ENCODE measurements at regions not wholly inside any gene's neighbourhood (a gene's known extent, or its start where the extent isn't known, plus 50 kb on each side); places are given as distances from the start of the nearest gene placed in this dataset.

DNA sequence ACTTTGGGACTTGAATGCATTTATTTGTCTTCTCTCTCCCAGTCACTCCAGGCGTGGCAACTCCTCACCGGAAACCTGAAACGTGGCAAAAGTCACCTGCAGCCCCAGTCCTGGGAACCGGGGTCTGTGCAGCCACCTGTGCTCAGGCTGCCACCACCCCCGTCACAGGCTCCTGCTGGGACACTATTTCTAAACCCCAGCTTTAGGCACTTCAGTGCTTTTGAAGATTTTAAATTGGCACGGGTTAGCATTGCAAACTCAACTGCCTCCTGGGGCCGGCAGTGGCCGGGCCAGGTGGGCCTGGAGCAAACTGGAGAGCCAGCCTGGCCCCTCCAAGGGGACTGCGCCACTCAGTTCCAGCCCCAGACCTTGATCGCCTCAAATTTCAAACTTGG lies 146.7 kb upstream of the IQSEC1 start:
- H3K9ac ChIP-seq (ENCODE audit: low read length) = no peak overlapping the region
- H2AFZ ChIP-seq (ENCODE audit: low read depth, low read length) = no peak overlapping the region
- no peaks in the 10 kb centered on the region for H3K36me3 ChIP-seq (replicated peaks; ENCODE audit: low read depth, low read length)
- H3K27me3 ChIP-seq (ENCODE audit: low read depth, low read length) = peaks cover 30% of the 10 kb centered on the region
- no peaks in the 10 kb centered on the region for H3K4me1 ChIP-seq (ENCODE audit: low read length)
- no peak for TF ChIP-seq EZH2phosphoT487 (IDR thresholded peaks at IDR 0.05; ENCODE audit: low read depth)
- TF ChIP-seq, protein P1, sequence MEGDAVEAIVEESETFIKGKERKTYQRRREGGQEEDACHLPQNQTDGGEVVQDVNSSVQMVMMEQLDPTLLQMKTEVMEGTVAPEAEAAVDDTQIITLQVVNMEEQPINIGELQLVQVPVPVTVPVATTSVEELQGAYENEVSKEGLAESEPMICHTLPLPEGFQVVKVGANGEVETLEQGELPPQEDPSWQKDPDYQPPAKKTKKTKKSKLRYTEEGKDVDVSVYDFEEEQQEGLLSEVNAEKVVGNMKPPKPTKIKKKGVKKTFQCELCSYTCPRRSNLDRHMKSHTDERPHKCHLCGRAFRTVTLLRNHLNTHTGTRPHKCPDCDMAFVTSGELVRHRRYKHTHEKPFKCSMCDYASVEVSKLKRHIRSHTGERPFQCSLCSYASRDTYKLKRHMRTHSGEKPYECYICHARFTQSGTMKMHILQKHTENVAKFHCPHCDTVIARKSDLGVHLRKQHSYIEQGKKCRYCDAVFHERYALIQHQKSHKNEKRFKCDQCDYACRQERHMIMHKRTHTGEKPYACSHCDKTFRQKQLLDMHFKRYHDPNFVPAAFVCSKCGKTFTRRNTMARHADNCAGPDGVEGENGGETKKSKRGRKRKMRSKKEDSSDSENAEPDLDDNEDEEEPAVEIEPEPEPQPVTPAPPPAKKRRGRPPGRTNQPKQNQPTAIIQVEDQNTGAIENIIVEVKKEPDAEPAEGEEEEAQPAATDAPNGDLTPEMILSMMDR (IDR thresholded peaks at IDR 0.05; ENCODE audit: low read depth, low read length) = no peak
- no peak overlapping the region for H3K27ac ChIP-seq (ENCODE audit: low read length)
- no peaks in the 10 kb centered on the region for H4K20me1 ChIP-seq (ENCODE audit: insufficient read depth, low read length)
- H3K79me2 ChIP-seq (ENCODE audit: low read length) = no peaks in the 10 kb centered on the region
- H3K4me3 ChIP-seq (ENCODE audit: low read length) = no peak overlapping the region
- H3K4me2 ChIP-seq (ENCODE audit: low read length) = no peak overlapping the region
- no peaks in the 10 kb centered on the region for H3K9me3 ChIP-seq (ENCODE audit: insufficient read depth, low read length)

DNA sequence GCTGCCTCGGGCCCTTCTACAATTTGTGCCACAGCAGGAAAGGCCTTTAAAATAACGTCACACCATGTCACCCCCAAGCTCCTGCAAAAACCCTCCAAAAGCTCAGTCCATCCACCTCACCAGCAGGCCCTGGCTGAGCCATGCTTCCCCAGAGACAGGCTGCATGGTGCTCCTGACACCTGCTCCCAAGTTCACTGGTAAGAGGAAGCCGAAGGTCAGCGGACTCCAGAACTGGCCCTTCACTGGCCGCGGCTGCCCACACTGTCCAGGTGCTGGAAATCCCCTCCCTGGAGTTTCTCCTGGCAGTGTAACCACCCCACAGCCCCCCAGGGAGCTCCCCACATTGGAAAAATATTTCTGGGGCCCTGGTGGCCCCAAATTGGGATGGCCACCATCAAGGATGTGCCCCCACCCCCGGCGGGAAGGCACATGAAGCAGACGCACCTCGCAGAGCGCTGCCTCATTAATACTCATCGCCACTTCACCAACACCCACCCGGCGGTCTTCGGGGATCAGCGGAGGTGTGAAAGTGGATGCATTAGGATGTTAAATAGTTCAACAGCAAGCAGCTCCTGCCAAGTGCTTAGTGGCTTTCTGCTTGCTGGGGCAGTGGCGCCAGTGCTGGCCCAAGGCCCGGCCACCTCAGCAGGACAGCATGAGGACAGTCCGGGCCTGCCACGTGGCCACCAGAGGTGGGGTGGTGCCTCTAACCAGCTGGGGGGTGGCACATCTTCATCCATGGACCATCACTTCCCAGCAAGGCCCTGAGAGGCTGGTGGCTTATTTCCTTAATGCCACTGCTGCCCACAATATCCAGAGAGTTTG lies 146.1 kb upstream of the IQSEC1 start:
- Histone ChIP-seq H3K4me2 (ENCODE audit: low read length) (no peak overlapping the region), H2AFZ (ENCODE audit: low read depth, low read length) (no peak overlapping the region), H3K36me3 (replicated peaks; ENCODE audit: low read depth, low read length) (no peaks in the 10 kb centered on the region), H3K27me3 (ENCODE audit: low read depth, low read length) (peaks cover 32% of the 10 kb centered on the region), H3K27ac (ENCODE audit: low read length) (no peak overlapping the region), H3K4me1 (ENCODE audit: low read length) (no peaks in the 10 kb centered on the region), H4K20me1 (ENCODE audit: insufficient read depth, low read length) (no peaks in the 10 kb centered on the region), H3K9ac (ENCODE audit: low read length) (no peak overlapping the region), H3K9me3 (ENCODE audit: insufficient read depth, low read length) (no peaks in the 10 kb centered on the region), H3K79me2 (ENCODE audit: low read length) (no peaks in the 10 kb centered on the region), H3K4me3 (ENCODE audit: low read length) (no peak overlapping the region)
- TF ChIP-seq, protein P1 (IDR thresholded peaks at IDR 0.05; ENCODE audit: low read depth, low read length) = no peak
- no peak for TF ChIP-seq EZH2phosphoT487 (IDR thresholded peaks at IDR 0.05; ENCODE audit: low read depth)

DNA sequence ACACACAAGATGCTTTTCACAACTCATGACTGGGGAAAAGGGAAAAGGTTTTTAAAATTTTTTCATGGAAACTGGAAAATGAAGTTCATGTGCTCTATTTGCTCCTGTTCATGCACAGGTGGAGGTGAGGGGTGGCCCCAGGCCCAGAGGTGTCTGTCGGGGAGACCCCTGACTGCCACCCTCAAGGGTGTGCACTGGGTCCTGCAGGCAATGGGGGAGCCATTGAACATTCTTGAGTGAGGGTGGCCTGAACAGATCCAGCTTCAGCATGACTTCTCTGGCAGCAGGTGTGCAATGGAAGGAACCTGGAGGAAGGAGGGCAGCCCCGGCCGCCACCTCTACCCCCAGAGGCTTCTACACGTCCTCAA lies 145.3 kb upstream of the IQSEC1 start:
- no peaks in the 10 kb centered on the region for H3K4me1 ChIP-seq (ENCODE audit: low read length)
- no peak overlapping the region for H3K4me2 ChIP-seq (ENCODE audit: low read length)
- H3K79me2 ChIP-seq (ENCODE audit: low read length) = no peaks in the 10 kb centered on the region
- H4K20me1 ChIP-seq (ENCODE audit: insufficient read depth, low read length) = no peaks in the 10 kb centered on the region
- H3K27ac ChIP-seq (ENCODE audit: low read length) = no peak overlapping the region
- no peaks in the 10 kb centered on the region for H3K9me3 ChIP-seq (ENCODE audit: insufficient read depth, low read length)
- no peaks in the 10 kb centered on the region for H3K36me3 ChIP-seq (replicated peaks; ENCODE audit: low read depth, low read length)
- H2AFZ ChIP-seq (ENCODE audit: low read depth, low read length) = no peak overlapping the region
- TF ChIP-seq, protein P1 (IDR thresholded peaks at IDR 0.05; ENCODE audit: low read depth, low read length) = no peak
- no peak for TF ChIP-seq EZH2phosphoT487 (IDR thresholded peaks at IDR 0.05; ENCODE audit: low read depth)
- peaks cover 38% of the 10 kb centered on the region for H3K27me3 ChIP-seq (ENCODE audit: low read depth, low read length)
- no peak overlapping the region for H3K9ac ChIP-seq (ENCODE audit: low read length)
- no peak overlapping the region for H3K4me3 ChIP-seq (ENCODE audit: low read length)

DNA sequence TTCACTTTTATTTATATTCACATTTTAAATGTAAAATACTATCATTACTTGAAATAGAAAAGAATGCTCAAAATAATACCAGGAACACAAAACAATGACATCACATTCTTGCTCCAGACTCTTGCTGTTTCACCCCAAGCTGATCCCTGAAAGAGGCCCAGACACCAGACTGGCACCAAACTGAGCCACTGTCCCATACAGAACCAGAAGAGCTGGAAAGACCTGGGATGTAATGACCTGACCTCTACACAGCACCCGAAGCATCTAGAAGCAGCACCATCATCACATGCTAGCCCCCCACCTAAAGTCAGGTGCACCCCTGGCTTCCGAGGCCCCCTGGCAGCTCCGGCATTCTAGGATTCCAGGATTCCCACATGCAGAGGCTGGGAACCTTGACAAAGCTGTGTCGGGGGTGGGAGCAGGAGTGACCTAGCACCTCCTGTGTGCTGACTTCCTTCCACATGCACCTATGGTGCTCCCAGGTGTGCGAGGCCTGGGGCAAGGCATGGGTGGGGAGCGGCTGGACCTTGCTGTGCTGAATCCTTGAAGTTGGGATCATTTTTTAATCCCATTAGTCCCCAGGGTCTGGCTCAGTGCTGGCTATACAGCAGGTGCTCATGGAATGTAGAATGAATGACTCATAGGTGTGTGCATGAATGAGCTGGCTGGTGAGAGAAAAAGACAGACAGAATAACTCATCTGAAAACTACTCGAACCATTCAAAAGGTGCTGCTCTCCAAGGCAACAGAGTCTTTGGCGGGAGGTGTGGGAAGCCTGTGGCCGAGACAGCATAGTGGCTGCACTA lies 144.7 kb upstream of the IQSEC1 start:
- H3K4me2 ChIP-seq (ENCODE audit: low read length) = no peak overlapping the region

More for the DNA sequence above, 144.7 kb upstream of the IQSEC1 start:
- H3K27ac ChIP-seq (ENCODE audit: low read length) = no peak overlapping the region
- no peak overlapping the region for H3K9ac ChIP-seq (ENCODE audit: low read length)
- no peaks in the 10 kb centered on the region for H4K20me1 ChIP-seq (ENCODE audit: insufficient read depth, low read length)
- no peaks in the 10 kb centered on the region for H3K4me1 ChIP-seq (ENCODE audit: low read length)
- H3K36me3 ChIP-seq (replicated peaks; ENCODE audit: low read depth, low read length) = no peaks in the 10 kb centered on the region
- no peaks in the 10 kb centered on the region for H3K79me2 ChIP-seq (ENCODE audit: low read length)
- H3K27me3 ChIP-seq (ENCODE audit: low read depth, low read length) = peaks cover 43% of the 10 kb centered on the region
- H2AFZ ChIP-seq (ENCODE audit: low read depth, low read length) = no peak overlapping the region
- H3K9me3 ChIP-seq (ENCODE audit: insufficient read depth, low read length) = no peaks in the 10 kb centered on the region
- no peak overlapping the region for H3K4me3 ChIP-seq (ENCODE audit: low read length)
- TF ChIP-seq, protein P1 (IDR thresholded peaks at IDR 0.05; ENCODE audit: low read depth, low read length) = no peak
- TF ChIP-seq EZH2phosphoT487 (IDR thresholded peaks at IDR 0.05; ENCODE audit: low read depth) = no peak
